ENCODE measurements at regions not wholly inside any gene's neighbourhood (a gene's known extent, or its start where the extent isn't known, plus 50 kb on each side); places are given as distances from the start of the nearest gene placed in this dataset.

DNA sequence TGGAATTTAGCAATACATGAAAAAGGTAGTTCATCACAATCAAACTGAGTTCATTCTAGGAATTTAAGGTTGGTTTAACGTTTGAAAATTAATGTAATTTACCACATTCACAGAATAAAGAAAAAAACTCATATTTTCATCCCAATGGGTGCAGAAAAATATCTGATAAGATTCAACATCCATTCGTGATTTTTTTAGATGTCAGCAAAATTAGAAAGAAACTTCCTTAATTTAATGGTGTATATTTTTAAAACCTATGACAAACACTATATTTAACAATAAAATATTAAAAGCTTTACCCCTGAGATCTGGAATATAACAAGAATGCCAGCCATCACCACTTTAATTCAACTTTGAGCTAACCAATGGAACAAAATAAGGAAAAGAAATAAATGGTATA is 208.7 kb upstream of the CHAC2 start:
- TF ChIP-seq POLR2A (IDR thresholded peaks at IDR 0.05; ENCODE audit: low read length) (no peak), JUN (IDR thresholded peaks at IDR 0.05) (no peak), EHF (CRISPR knock-in tag; IDR thresholded peaks at IDR 0.05) (no peak), MYC (IDR thresholded peaks at IDR 0.05; ENCODE audit: borderline replicate concordance, low read length) (no peak), ESRRA (IDR thresholded peaks at IDR 0.05; ENCODE audit: borderline replicate concordance, low read length) (no peak), EP300 (IDR thresholded peaks at IDR 0.05) (no peak)
- TF ChIP-seq, protein P1, sequence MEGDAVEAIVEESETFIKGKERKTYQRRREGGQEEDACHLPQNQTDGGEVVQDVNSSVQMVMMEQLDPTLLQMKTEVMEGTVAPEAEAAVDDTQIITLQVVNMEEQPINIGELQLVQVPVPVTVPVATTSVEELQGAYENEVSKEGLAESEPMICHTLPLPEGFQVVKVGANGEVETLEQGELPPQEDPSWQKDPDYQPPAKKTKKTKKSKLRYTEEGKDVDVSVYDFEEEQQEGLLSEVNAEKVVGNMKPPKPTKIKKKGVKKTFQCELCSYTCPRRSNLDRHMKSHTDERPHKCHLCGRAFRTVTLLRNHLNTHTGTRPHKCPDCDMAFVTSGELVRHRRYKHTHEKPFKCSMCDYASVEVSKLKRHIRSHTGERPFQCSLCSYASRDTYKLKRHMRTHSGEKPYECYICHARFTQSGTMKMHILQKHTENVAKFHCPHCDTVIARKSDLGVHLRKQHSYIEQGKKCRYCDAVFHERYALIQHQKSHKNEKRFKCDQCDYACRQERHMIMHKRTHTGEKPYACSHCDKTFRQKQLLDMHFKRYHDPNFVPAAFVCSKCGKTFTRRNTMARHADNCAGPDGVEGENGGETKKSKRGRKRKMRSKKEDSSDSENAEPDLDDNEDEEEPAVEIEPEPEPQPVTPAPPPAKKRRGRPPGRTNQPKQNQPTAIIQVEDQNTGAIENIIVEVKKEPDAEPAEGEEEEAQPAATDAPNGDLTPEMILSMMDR (IDR thresholded peaks at IDR 0.05), result no peak

Measured in A549 (cell line).